CD4-positive, alpha-beta memory T cell (primary cell): ENCODE measurements at regions not wholly inside any gene's neighbourhood (a gene's known extent, or its start where the extent isn't known, plus 50 kb on each side); places are given as distances from the start of the nearest gene placed in this dataset.

Experiments used
- CTCF ChIA-PET: fragments of 350-600 bp; sonication (Branson Sonifier 250); formaldehyde crosslinking; loops from one replicate; lab custom pipeline; 2021; ENCODE audit warnings: inconsistent platforms; ENCODE audit not compliant: partially characterized antibody; lab: Charles Lee
- POLR2A ChIA-PET: fragments of 350-600 bp; sonication (Branson Sonifier 250); formaldehyde crosslinking; loops from one replicate; lab custom pipeline; 2021; ENCODE audit not compliant: partially characterized antibody; lab: Charles Lee
- DNase-seq, 5 donors: peaks; one replicate each; pipeline versions ENCODE4 v3.0.0 to v3.0.0-alpha.2; 2020 to 2022; ENCODE audit warnings: mixed read lengths in 1 of 5
- H3K27ac ChIP-seq: one replicate; pipeline ENCODE4 v1.7.0; 2013; ENCODE audit warnings: low read depth, low read length
- H3K27me3 ChIP-seq: 2 replicates; pipeline ENCODE4 v1.7.0; 2013; ENCODE audit warnings: mild to moderate bottlenecking, low read length, moderate library complexity; ENCODE audit not compliant: insufficient read depth
- H3K36me3 ChIP-seq: 2 replicates; pipeline ENCODE4 v1.7.0; 2013; ENCODE audit warnings: mild to moderate bottlenecking, low read length, moderate library complexity; ENCODE audit not compliant: insufficient read depth
- H3K4me1 ChIP-seq: 2 replicates; pipeline ENCODE4 v1.7.0; 2013; ENCODE audit warnings: mild to moderate bottlenecking, low read length, moderate library complexity; ENCODE audit not compliant: insufficient read depth
- H3K4me3 ChIP-seq, 2 donors: one replicate each; pipeline ENCODE4 v1.7.0; 2013; ENCODE audit warnings: low read length in 2 of 2, mild to moderate bottlenecking in 1 of 2
- H3K9me3 ChIP-seq, 2 donors: one replicate each; pipeline ENCODE4 v1.7.0; 2013; ENCODE audit warnings: low read length in 2 of 2, control low read depth in 1 of 2; ENCODE audit not compliant: control insufficient read depth in 1 of 2
- H3K27ac Mint-ChIP-seq, 7 donors: one replicate each; pipeline ENCODE4 v1.8.0; 2020 to 2021; ENCODE audit warnings: mixed read lengths in 7 of 7, mild to moderate bottlenecking in 6 of 7, inconsistent platforms in 3 of 7, moderate library complexity in 3 of 7
- H3K27me3 Mint-ChIP-seq, 2 donors: one replicate each; pipeline ENCODE4 v1.8.0; 2020 to 2021; ENCODE audit warnings: mixed read lengths in 2 of 2
- H3K36me3 Mint-ChIP-seq, 2 donors: one replicate each; pipeline ENCODE4 v1.8.0; 2020 to 2021; ENCODE audit warnings: mixed read lengths in 2 of 2, inconsistent platforms in 1 of 2, mild to moderate bottlenecking in 1 of 2
- H3K4me1 Mint-ChIP-seq, 4 donors: one replicate each; pipeline ENCODE4 v1.8.0; 2020 to 2021; ENCODE audit warnings: mixed read lengths in 4 of 4, mild to moderate bottlenecking in 1 of 4
- H3K4me3 Mint-ChIP-seq, 8 donors: one replicate each; pipeline ENCODE4 v1.8.0; 2020 to 2021; ENCODE audit warnings: mixed read lengths in 8 of 8, mild to moderate bottlenecking in 7 of 8, moderate library complexity in 6 of 8, inconsistent platforms in 3 of 8
- H3K9me3 Mint-ChIP-seq, 8 donors: one replicate each; pipeline ENCODE4 v1.8.0; 2020 to 2021; ENCODE audit warnings: mixed read lengths in 8 of 8, mild to moderate bottlenecking in 5 of 8, inconsistent platforms in 3 of 8, moderate library complexity in 1 of 8
- intact Hi-C: fragments of 100-400 bp; cut with micrococcal nuclease; formaldehyde crosslinking; loops from one replicate; pipeline ENCODE4 v1.15.1; 2023

DNA sequence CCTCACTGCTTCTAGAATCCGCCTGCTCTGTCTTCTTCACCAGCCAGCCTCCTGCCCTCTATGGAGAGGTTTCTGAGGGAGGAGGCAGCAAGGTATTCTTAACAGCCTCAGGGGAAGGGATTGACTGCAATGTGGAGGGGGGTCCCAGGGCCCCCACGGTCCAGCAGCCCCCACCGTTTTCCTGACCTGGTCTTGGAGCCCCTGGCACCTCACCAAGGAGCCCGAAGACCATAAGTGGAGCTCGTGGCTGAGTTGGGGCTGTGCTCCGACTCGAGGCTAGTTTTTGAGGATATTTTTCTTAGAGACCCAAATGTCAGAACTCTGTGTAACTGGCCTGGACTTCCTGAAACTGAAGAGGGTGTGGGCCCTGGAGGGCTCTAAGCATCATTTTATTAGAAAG, 590.0 kb downstream of the BRD1 start:
- intact Hi-C loops = no loop called here
- Histone ChIP-seq H3K4me3 (no peak overlapping the region), H3K27ac (no peak overlapping the region), H3K9me3 (no peaks in the 10 kb centered on the region), H3K4me1 (no peaks in the 10 kb centered on the region), H3K36me3 (no peaks in the 10 kb centered on the region), H3K27me3 (no peaks in the 10 kb centered on the region)
- Mint-ChIP-seq H3K36me3 (no peaks in the 10 kb centered on the region), H3K4me1 (no peaks in the 10 kb centered on the region), H3K4me3 (no peak overlapping the region), H3K27me3 (peaks cover 0 to 1% of the 10 kb centered on the region in 2 donors), H3K27ac (no peak overlapping the region), H3K9me3 (no peaks in the 10 kb centered on the region)
- ChIA-PET POLR2A (no interaction called here), CTCF (no interaction called here)
- no peak for DNase-seq

GRCh38 chr22:49237279-49237678, 590.4 kb downstream of the BRD1 start:
- H3K4me1 ChIP-seq = no peaks in the 10 kb centered on the region
- no peak for DNase-seq
- intact Hi-C loops = no loop called here
- POLR2A ChIA-PET = no interaction called here
- CTCF ChIA-PET = no interaction called here
- H3K9me3 ChIP-seq = no peaks in the 10 kb centered on the region
- Mint-ChIP-seq H3K27ac (no peak overlapping the region), H3K4me1 (no peaks in the 10 kb centered on the region), H3K9me3 (no peaks in the 10 kb centered on the region), H3K27me3 (peaks cover 0 to 1% of the 10 kb centered on the region in 2 donors), H3K36me3 (no peaks in the 10 kb centered on the region), H3K4me3 (no peak overlapping the region)
- no peak overlapping the region for H3K27ac ChIP-seq
- no peaks in the 10 kb centered on the region for H3K36me3 ChIP-seq
- no peaks in the 10 kb centered on the region for H3K27me3 ChIP-seq
- H3K4me3 ChIP-seq = no peak overlapping the region

DNA sequence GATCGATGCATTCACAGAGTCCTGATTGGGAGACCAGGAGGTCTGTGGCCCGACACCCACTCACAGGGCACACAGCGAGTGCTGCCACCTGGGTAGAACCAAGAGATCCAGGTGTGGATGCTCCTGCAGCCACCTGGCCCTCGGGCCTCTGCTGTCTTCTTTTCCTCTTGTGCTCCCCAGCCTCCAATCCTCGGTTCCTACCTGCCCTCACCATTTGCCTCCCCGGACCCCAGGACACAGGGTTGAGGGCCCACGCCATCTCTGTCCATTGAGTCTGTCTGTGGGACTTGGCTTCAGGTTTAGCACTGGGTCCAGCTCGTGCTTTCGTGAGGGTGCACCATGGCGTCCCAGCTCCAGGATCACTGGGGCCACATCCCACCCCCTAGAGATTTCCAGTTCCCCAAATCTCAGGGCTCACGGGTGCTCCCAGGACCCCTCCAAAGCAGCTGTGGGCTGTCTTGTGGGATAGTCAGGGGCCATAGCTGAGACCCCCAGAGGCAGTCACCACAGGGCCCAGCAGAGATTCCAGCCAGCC, 591.1 kb downstream of the BRD1 start:
- Histone ChIP-seq H3K9me3 (no peaks in the 10 kb centered on the region), H3K36me3 (no peaks in the 10 kb centered on the region), H3K27me3 (no peaks in the 10 kb centered on the region), H3K4me1 (no peaks in the 10 kb centered on the region), H3K4me3 (no peak overlapping the region), H3K27ac (no peak overlapping the region)
- Mint-ChIP-seq H3K36me3 (no peaks in the 10 kb centered on the region), H3K4me3 (no peak overlapping the region), H3K4me1 (no peaks in the 10 kb centered on the region), H3K27ac (no peak overlapping the region), H3K27me3 (peaks cover 1 to 2% of the 10 kb centered on the region in 2 donors), H3K9me3 (no peaks in the 10 kb centered on the region)
- ChIA-PET POLR2A (no interaction called here), CTCF (no interaction called here)
- no peak for DNase-seq
- intact Hi-C loops = no loop called here

- no peaks in the 10 kb centered on the region for H3K27me3 ChIP-seq
- Mint-ChIP-seq H3K27ac (no peak overlapping the region), H3K36me3 (no peaks in the 10 kb centered on the region), H3K4me1 (no peaks in the 10 kb centered on the region), H3K9me3 (no peaks in the 10 kb centered on the region), H3K27me3 (peaks cover 1 to 2% of the 10 kb centered on the region in 2 donors), H3K4me3 (no peak overlapping the region)
- H3K9me3 ChIP-seq = no peaks in the 10 kb centered on the region
- H3K27ac ChIP-seq = no peak overlapping the region
- CTCF ChIA-PET = no interaction called here
- POLR2A ChIA-PET = no interaction called here
- no peaks in the 10 kb centered on the region for H3K4me1 ChIP-seq
- no peak for DNase-seq
- H3K4me3 ChIP-seq = no peak overlapping the region
- intact Hi-C loops = no loop called here
- H3K36me3 ChIP-seq = no peaks in the 10 kb centered on the region
These were observed 592.0 kb downstream of the BRD1 start for GRCh38 chr22:49235463-49236300.

DNA sequence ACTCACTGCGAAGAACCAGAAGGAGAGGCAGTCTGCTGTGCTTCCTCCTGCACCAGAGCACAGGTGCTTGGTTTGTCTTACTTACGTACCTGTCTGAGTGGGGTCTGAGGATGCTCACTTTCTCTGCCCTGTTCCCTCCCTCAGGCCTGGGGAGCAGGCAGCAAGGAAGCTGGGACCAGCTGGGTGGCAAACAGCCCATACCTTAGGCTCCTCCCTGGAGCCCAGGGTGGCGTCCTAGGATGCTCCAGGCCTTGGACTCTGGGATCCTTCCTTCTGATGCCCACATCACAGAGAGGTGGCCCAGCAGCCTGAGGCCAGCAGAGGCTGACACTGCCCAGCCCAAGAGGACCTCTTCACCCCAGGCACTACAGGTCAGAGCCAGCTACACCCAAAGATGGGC, 593.2 kb downstream of the BRD1 start:
- POLR2A ChIA-PET = no interaction called here
- no peaks in the 10 kb centered on the region for H3K4me1 ChIP-seq

GRCh38 chr22:49233507-49234100, 594.1 kb downstream of the BRD1 start:
- Histone ChIP-seq H3K4me3 (no peak overlapping the region), H3K4me1 (no peaks in the 10 kb centered on the region), H3K27ac (no peak overlapping the region), H3K27me3 (no peaks in the 10 kb centered on the region), H3K9me3 (no peaks in the 10 kb centered on the region), H3K36me3 (no peaks in the 10 kb centered on the region)
- DNase-seq = no peak
- H3K27ac Mint-ChIP-seq = no peak overlapping the region
- intact Hi-C loops = no loop called here
- no peaks in the 10 kb centered on the region for H3K4me1 Mint-ChIP-seq
- no peaks in the 10 kb centered on the region for H3K36me3 Mint-ChIP-seq
- CTCF ChIA-PET = no interaction called here
- H3K27me3 Mint-ChIP-seq = peaks cover 1 to 2% of the 10 kb centered on the region in 2 donors
- POLR2A ChIA-PET = no interaction called here
- H3K4me3 Mint-ChIP-seq = no peak overlapping the region
- H3K9me3 Mint-ChIP-seq = peaks cover 0 to 3% (median 0%) of the 10 kb centered on the region in 8 donors

More for the DNA sequence above, 593.2 kb downstream of the BRD1 start:
- Mint-ChIP-seq H3K9me3 (no peaks in the 10 kb centered on the region), H3K4me3 (no peak overlapping the region), H3K36me3 (no peaks in the 10 kb centered on the region), H3K4me1 (no peaks in the 10 kb centered on the region), H3K27me3 (peaks cover 1 to 2% of the 10 kb centered on the region in 2 donors), H3K27ac (no peak overlapping the region)
- Histone ChIP-seq H3K27me3 (no peaks in the 10 kb centered on the region), H3K4me3 (no peak overlapping the region), H3K9me3 (no peaks in the 10 kb centered on the region), H3K27ac (no peak overlapping the region), H3K36me3 (no peaks in the 10 kb centered on the region)
- CTCF ChIA-PET = no interaction called here
- intact Hi-C loops = no loop called here
- no peak for DNase-seq

DNA sequence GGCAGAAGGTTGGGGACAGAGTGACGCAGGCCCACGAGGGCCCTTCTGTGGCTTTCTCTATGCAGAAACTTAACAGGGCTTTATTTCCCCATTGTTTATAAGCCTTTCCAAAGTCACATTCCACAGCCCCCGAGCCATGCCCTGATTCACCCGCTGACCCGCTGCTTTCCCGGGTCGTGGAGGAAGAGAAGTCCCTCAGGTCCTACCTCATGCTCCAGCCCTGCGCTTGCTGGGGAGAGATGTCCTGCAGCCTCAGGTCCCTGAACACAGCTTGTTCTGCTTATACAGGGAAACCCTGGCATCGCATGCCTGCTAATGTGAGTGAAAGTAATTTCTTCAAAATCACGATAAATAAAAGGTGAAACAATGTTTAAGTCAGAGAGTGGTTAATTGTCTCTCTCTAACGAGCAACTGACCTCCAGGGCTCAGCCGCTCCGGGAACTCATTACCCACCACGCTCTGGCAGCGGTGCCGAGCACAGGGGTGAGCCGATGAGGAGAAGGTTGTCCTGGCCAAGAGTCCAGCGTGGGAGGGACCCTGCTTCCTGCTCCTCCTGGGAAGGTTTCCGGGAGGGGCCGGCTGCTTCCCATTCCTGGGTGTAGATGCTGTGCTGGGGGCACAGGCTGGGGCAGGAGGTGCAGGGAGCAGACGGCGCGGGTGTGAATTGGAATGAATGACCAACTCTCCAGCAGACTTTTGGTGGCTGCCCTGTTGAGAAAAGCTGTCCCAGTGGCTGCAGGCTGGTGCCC, 595.2 kb downstream of the BRD1 start:
- no peak for DNase-seq
- H3K27ac Mint-ChIP-seq = no peak overlapping the region
- Histone ChIP-seq H3K27ac (no peak overlapping the region), H3K9me3 (no peaks in the 10 kb centered on the region), H3K27me3 (no peaks in the 10 kb centered on the region), H3K36me3 (no peaks in the 10 kb centered on the region), H3K4me1 (no peaks in the 10 kb centered on the region), H3K4me3 (no peak overlapping the region)
- H3K9me3 Mint-ChIP-seq = peaks cover 0 to 3% (median 0%) of the 10 kb centered on the region in 8 donors
- H3K27me3 Mint-ChIP-seq = peaks cover 1 to 2% of the 10 kb centered on the region in 2 donors
- intact Hi-C loops = no loop called here
- H3K36me3 Mint-ChIP-seq = no peaks in the 10 kb centered on the region
- H3K4me3 Mint-ChIP-seq = no peak overlapping the region
- CTCF ChIA-PET = no interaction called here
- H3K4me1 Mint-ChIP-seq = no peaks in the 10 kb centered on the region
- POLR2A ChIA-PET = no interaction called here
